Limb (tissue), 2 donors: ENCODE measurements at regions not wholly inside any gene's neighbourhood (a gene's known extent, or its start where the extent isn't known, plus 50 kb on each side); places are given as distances from the start of the nearest gene placed in this dataset.

Experiments
- DNase-seq, 2 donors: peaks; one replicate each; pipeline ENCODE4 v3.0.0-alpha.2; 2016; ENCODE audit errors: extremely low spot score in 2 of 2

DNA sequence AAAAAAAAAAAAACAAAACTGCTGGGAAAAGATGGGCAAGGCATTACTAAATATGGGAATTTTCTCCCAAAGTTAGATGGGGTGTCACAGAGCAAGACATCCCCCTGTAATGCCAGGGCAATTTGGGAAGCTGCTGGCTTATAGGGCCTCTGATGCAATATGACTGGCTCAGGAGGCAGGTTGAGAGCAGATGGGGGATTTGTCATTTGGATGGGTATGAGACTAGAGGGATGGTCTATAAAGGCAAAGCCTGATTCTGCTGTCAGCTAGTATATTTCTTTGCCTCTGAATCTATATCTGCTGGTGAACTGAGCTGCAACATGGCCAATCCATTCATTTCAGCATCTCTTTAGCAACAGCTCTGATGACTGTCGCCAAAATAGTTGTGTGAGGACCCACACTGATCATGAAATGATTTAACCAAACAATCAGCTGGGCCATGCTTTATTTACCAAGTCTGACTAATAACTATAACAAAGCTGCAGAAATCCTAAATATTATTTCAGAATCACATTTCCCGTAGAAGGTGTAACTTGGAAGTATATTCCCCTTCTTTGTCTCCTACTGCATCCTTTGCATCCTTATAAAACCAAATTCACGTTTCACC is 455.1 kb upstream of the ZNF608 start:
- no peak for DNase-seq

GRCh38 chr5:125202353-125202752 is 455.9 kb upstream of the ZNF608 start:
- DNase-seq, result no peak

DNA sequence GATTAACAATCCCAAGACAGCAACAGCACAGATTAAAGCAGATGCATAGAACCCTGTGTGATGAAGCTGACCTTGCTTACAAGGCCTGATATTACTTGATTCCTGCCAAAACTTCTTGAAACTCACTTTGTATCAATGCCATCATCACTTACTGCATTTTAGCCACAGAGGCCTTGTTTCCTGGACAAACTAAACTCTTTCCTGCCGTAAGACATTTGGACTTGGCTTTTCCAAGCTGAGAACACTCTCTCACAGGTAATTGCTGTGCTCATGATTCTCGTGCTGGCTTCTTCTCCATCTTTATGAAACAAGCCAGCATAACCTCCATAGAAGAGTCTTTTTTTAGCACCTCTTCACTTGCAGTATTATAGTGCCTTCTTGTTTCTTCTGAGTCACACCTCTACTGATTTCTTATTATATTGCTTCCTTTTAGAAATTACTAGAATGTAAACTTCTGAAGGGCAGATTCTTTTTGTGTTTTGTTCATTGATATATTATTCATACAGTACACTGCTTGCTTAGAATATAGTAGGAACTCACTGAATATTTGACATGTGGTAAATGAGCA is 456.5 kb upstream of the ZNF608 start:
- DNase-seq, result no peak

DNA sequence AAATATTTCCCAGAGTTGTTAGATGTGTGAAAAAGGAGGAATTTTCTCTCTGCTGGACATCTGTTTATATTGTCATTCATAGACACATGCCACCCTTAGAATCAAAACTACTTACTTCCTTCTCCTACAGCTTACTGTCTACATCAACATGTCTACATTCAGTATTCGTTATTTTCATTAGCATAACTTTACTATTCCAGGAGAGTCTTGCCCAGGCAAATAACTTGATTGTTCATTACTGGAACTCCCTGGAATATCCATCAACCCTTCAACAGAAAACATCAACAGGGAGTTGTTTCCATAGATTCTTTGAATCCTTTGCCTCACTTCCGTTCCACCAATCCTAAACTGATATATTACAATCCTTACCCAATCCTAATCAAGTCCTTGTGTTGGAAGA is 457.5 kb upstream of the ZNF608 start:
- DNase-seq, result no peak

GRCh38 chr5:125205601-125206225 is 459.3 kb upstream of the ZNF608 start:
- DNase-seq, result no peak

DNA sequence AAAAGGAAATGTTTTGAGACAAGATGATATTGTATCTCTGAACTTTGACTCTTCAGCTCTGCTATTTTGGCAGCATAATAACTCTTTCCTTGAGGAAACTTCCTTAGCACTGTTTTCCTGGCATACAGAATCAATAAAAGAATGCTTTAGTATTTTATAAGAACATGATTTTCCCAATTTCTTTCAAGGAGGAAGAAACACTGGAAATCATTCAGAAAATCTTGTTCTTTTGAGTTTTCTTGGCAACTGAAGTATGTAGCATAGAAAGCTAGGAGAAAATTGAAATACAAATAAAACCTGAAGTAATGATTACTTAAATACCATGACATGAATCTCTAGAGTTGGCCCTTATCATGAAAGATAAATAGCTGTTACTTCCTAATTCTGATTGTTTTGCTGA is 461.4 kb upstream of the ZNF608 start:
- DNase-seq, result no peak

DNA sequence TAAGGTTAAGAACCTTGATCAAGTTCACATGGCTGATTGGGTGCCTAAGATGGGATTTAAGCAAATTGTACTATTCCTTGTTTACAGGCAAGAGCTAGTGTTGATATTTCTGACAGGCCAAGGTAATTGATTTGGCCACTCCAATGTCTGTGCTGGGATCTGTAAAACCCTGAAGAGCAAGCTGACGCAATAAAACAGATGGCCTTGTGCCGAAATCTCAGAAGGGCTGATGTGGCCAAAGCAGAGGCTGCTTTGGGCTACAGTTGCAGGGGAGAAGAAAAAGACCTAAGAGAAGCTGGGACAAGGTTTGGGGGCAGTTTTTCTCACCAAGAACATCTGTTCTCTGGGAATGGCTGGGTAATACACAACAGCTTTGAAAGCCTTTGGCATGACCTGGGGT is 463.2 kb upstream of the ZNF608 start:
- DNase-seq, result no peak

GRCh38 chr5:125210242-125210947 is 464.0 kb upstream of the ZNF608 start:
- no peak for DNase-seq

DNA sequence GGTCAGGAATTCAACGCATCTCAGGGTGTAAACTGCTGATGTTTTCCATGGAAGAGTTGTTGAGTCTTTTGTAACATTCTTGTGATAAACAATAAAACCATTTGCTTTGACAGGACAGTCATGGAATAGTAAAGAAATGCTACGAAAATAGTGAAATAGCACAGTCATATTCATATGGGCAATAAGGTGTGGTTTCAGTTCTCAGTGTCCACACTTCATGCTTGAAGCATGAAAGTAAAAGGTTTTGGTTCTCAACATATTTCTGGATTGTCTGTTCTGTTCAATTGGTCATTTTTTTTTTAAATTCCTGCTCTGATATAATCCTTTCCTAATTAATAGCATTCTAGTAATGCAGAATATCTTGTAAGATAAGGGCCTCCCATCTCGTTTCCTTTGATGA is 467.6 kb upstream of the ZNF608 start:
- no peak for DNase-seq

GRCh38 chr5:125215593-125215992 is 469.2 kb upstream of the ZNF608 start:
- no peak for DNase-seq

DNA sequence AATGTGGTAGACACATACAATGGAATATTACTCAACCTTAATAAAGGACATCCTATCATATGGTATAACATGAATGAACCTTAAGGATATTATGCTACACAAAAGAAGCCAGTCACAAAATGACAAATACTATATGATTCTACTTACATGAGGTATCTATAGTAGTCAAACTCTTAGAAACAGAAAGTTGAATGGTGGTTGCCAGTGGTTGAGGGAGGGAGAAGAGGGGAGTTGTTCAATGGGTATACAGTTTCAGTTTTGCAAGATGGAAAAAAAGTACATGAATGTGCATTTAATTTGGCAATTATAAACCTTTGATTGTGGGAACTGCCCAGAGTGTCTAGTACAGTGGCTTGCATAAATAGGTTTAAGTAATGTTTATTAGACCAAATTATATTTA is 473.3 kb upstream of the ZNF608 start:
- no peak for DNase-seq

GRCh38 chr5:125220284-125220683 is 473.8 kb upstream of the ZNF608 start:
- DNase-seq, result no peak

DNA sequence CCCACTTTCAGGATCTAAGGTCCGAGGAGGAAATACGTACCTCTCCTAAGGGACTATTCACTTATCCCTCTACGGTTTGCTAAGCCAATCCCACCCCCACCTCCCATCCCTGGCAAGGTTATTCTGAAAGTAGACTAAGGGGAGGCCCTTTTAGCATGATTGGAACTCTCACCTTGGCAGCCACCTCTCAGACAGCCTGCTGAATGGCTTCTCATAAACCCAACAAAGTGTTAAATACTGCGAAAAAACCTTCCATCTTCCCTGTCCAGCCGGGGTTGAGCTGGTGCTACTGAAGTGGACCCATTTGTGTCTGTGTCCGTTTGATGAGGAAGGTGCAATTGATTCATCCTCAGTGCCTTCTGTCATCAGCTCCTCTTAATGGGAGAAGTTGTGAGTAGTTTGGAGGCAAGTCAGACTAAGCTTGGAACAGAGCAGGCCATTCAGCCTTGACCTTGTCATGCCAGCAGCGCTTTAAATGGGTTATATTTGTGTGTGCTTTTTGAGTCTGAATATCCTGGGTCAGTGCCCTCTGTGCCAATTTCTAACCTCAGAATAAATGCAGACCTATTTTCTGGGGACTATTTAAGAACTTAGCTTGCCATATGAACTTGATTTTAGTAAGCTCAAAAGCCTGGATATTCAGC is 476.3 kb upstream of the ZNF608 start:
- no peak for DNase-seq

DNA sequence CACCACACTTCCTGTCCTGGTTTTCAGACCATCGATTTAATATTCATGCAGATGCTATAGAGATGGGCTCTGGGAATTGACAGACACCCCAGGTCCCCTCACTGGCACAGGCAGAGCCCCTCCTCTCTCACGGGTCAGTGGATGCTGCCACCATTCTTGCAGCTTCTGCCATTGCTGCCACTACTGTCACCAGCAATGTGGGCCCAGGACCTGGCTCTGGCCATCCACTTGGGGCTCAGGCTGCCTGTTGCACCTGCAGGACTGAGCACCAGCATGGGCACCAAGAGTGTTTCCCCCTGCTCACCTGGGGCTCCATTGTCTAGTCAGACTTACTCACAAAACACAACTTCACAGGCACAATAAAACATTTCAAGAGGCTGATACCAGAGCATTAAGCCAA is 479.0 kb upstream of the ZNF608 start:
- DNase-seq, result no peak

- no peak for DNase-seq
These were observed 480.4 kb upstream of the ZNF608 start for GRCh38 chr5:125226825-125227224.

DNA sequence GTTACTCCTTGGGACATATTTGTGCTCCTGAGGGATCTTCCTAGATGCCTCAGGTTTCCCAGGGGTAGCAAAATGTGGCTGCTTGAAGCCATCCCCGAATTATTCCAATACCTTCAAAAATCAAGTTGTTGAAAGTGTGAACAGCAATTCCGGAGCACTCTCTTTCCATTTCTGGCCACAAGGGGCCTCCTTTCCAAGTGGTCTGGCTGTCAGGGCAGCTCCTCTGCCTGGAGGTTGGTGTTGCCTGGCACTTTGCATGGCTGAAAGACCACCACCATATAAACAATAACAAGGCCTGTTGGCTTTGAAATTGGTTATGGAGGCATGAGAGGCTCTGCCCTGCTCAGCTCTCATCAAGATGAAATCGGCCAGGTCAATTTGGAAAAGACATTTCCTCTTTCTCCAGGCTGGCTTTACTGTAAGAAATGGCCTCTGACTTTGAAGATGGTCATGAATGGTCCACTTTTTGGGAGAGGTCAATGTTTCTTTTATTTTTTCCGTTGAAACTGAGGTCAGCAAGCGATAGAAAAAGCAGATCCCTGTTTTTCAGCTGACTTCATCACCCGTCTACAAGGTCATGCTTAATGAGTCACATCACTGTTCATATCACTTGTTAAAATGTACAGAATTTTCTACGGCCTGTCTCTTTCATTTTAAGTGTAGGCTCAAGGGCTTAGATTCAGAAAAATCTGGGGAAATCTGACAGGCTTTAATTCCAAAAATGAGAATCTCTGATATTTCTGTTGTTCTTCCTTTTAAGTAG is 481.1 kb upstream of the ZNF608 start:
- DNase-seq, result no peak

- no peak for DNase-seq
These were observed 482.1 kb upstream of the ZNF608 start for GRCh38 chr5:125228363-125229070.

- DNase-seq, result no peak
These were observed 483.1 kb upstream of the ZNF608 start for GRCh38 chr5:125229556-125229955.

DNA sequence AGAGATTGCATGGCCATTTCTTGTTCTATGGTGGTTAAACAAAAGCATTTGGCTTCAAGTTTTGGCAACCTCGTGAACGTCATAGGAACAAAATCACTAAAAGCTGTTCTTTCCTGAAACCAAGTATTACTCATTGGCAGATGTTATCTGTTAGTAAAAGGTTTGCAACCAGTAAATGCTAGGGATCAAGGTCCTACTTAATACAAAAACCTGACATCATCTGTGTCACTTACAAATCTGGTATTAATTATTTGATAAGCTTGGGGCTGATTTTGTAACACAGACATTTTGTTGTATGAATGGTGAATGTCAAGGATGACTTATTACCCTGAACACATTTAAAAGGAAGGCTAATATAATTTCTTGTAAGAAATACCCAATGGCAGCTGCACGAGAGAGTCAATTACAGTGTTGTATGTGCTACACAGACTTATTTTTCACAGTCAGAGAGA is 486.4 kb upstream of the ZNF608 start:
- peak in 1 of 2 donors; percentile 55 for DNase-seq

DNA sequence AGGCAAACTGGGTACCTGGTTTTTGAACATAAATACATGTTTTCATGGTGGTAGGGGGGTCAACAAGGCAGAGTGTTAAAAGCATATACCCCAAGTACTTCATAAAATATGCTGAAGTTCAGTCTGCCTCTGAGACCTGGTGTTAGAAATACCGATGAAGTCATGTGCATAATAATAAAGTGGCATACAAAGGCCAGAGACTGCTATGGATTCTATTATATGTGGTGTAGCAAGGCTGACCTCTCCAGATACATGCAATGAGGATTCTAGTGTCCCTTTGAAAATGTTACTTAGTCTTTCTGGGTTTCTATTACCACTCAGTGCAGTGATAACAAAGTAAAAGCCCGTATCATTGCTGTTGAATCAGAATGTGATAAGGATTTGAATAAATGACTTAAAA is 487.5 kb upstream of the ZNF608 start:
- DNase-seq, result no peak

DNA sequence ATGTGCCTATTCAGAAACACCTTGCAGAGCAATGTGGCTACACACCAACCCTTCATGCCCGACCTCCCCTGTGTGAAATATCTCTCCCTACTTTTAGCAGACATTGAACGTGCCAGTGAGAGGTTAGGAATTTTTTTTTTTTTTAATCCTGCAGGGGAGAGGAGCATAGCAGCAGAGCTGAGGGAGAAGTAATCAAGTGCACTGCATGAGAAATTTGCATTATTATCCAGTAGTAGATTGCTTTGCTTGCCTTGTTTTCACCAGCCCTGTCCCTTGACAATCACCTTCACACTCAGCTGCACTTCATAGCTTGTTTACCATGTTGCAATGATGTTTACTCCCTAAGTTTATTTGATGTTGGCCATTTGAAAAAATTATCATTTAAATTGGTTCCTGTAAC is 489.6 kb upstream of the ZNF608 start:
- DNase-seq, result no peak
